Karpas-422 (cell line): ENCODE measurements at regions not wholly inside any gene's neighbourhood (a gene's known extent, or its start where the extent isn't known, plus 50 kb on each side); places are given as distances from the start of the nearest gene placed in this dataset.

ENCODE experiments used
- DNase-seq: peaks from one replicate; pipeline ENCODE4 v3.0.0-alpha.2; 2015
- H2AFZ ChIP-seq: fragments of 200-600 bp; sonication (generic); 2 replicates; pipeline ENCODE4 v1.6.1; 2014; ENCODE audit warnings: antibody characterized with exemption, low read length, mixed read lengths
- H3K27ac ChIP-seq: fragments of 200-600 bp; sonication (generic); 2 replicates; pipeline ENCODE4 v1.5.1; 2014; ENCODE audit warnings: mild to moderate bottlenecking, low read length, moderate library complexity
- H3K27me3 ChIP-seq: fragments of 200-600 bp; sonication (generic); 2 replicates; pipeline ENCODE4 v1.6.1; 2014; ENCODE audit warnings: low read length, mixed read lengths
- H3K36me3 ChIP-seq: fragments of 200-600 bp; sonication (generic); 2 replicates; pipeline ENCODE4 v1.6.1; 2014; ENCODE audit warnings: low read length, mixed read lengths; ENCODE audit not compliant: insufficient read depth
- H3K4me1 ChIP-seq: fragments of 200-600 bp; sonication (generic); 2 replicates; pipeline ENCODE4 v1.6.1; 2014; ENCODE audit warnings: mild to moderate bottlenecking, low read length, mixed read lengths
- H3K4me2 ChIP-seq: fragments of 200-600 bp; sonication (generic); 2 replicates; pipeline ENCODE4 v1.6.1; 2014; ENCODE audit warnings: low read length, low read depth, mild to moderate bottlenecking; ENCODE audit not compliant: poor library complexity, severe bottlenecking
- H3K4me3 ChIP-seq: fragments of 200-600 bp; sonication (generic); 2 replicates; pipeline ENCODE4 v1.5.1; 2014; ENCODE audit warnings: mild to moderate bottlenecking, antibody characterized with exemption, low read length, mixed read lengths
- H3K79me2 ChIP-seq: fragments of 200-600 bp; sonication (generic); 2 replicates; pipeline ENCODE4 v1.6.1; 2014; ENCODE audit warnings: mild to moderate bottlenecking, low read length, mixed read lengths
- H3K9ac ChIP-seq: fragments of 200-600 bp; sonication (generic); 2 replicates; pipeline ENCODE4 v1.6.0; 2014; ENCODE audit warnings: low read length
- H3K9me2 ChIP-seq: fragments of 200-600 bp; sonication (generic), shearing (Covaris generic); replicated peaks from 2 replicates; pipeline ENCODE4 v1.6.0; 2014; ENCODE audit warnings: mild to moderate bottlenecking, low read length, moderate library complexity; ENCODE audit not compliant: insufficient read depth
- H3K9me3 ChIP-seq: fragments of 300-700, 200-600 bp; sonication (generic); 2 replicates; pipeline ENCODE4 v1.6.1; 2014; ENCODE audit warnings: low read length, mixed read lengths
- H4K20me1 ChIP-seq: fragments of 200-600 bp; sonication (generic); 2 replicates; pipeline ENCODE4 v1.6.1; 2014; ENCODE audit warnings: mild to moderate bottlenecking, antibody characterized with exemption, low read length, low read depth; ENCODE audit not compliant: insufficient read depth

DNA sequence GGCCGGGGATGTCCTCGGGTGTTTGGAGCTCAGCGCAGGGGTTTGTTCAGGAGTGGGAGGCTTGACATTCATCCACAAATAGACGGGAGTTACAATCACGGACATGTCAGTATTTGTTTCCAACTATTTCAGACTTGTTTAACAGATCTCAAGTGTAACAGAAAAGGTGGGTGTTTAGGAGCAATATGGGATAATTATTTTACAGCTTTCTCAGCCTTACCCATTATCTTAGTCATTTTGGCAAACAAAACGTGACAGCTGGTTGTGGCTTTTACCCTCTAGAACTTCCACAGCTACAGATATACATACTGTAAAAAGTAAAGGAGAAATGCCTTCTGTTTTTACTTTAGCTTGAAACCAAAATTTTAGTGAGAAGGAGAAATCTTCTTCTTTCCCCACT lies 178.7 kb upstream of the TMEM45B start:
- no peak overlapping the region for H3K4me3 ChIP-seq
- no peak overlapping the region for H3K9ac ChIP-seq
- H3K27ac ChIP-seq, result no peak overlapping the region
- no peaks in the 10 kb centered on the region for H3K9me2 ChIP-seq
- H3K79me2 ChIP-seq, result no peaks in the 10 kb centered on the region
- no peak for DNase-seq
- H3K27me3 ChIP-seq, result no peaks in the 10 kb centered on the region
- no peaks in the 10 kb centered on the region for H3K36me3 ChIP-seq
- H4K20me1 ChIP-seq, result no peaks in the 10 kb centered on the region
- no peak overlapping the region for H2AFZ ChIP-seq
- H3K4me2 ChIP-seq, result no peak overlapping the region
- no peaks in the 10 kb centered on the region for H3K4me1 ChIP-seq
- no peaks in the 10 kb centered on the region for H3K9me3 ChIP-seq

DNA sequence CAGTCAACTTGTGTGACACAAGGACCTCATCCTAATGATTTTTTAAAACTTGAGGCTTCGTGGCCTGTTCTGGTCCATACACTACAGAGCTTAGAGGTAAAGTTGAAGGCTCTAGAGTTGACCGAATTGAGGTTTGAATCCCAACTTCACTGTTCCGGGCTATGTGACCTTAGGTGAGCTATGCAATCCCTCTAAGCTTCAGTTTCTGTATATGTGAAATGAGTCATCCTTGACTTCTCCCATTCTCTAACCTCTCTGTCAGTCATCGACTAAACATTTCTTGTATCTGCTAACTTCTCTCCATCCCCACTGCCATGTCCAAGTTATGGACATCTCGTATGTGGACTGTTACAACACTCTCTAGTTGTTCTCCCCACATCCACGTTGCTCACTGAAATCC lies 178.2 kb upstream of the TMEM45B start:
- H3K9me2 ChIP-seq, result no peaks in the 10 kb centered on the region
- H3K27me3 ChIP-seq, result no peaks in the 10 kb centered on the region
- no peak for DNase-seq
- H3K9ac ChIP-seq, result no peak overlapping the region
- H3K79me2 ChIP-seq, result no peaks in the 10 kb centered on the region
- no peak overlapping the region for H2AFZ ChIP-seq
- H3K9me3 ChIP-seq, result no peaks in the 10 kb centered on the region
- H4K20me1 ChIP-seq, result no peaks in the 10 kb centered on the region
- H3K27ac ChIP-seq, result no peak overlapping the region
- H3K4me3 ChIP-seq, result no peak overlapping the region
- H3K4me2 ChIP-seq, result no peak overlapping the region
- no peaks in the 10 kb centered on the region for H3K4me1 ChIP-seq
- H3K36me3 ChIP-seq, result no peaks in the 10 kb centered on the region

DNA sequence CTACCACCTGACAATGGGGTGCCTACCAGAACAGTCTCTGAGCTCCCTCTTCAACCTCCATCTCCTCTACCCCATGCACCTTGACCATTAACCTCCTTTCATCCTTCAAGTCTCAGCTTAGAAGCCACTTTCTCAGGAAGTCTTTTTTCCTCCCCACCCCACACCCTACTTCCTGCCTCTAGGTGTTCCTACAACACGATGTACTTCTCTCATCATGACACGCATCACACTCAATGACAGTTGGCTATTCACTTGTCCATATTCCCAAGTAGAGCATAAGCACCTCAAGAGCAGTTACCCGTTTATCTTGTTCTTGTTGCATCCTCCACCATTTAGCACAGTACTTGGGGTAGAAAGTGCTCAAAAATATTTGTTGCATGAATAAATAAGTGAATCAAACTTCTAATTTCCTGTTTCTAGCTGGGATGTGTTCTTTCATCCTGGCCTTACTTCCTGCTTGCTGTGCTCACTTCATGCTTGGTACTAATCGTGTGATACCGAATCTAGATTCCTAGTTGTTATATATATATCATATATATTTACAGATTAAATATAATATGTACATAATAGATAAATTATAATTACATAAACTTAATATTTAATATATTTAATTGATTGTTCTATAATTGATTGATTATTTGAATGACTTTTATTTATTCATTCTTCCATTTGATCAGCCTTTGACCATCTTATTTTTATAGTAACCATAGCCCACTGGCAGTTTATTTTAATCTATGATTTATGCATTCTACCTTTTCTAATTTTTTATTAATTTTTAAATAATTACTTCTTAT lies 177.5 kb upstream of the TMEM45B start:
- Histone ChIP-seq H2AFZ (no peak overlapping the region), H3K4me1 (no peaks in the 10 kb centered on the region), H3K9ac (no peak overlapping the region), H3K4me2 (no peak overlapping the region), H3K4me3 (no peak overlapping the region), H3K27me3 (no peaks in the 10 kb centered on the region), H3K79me2 (no peaks in the 10 kb centered on the region), H3K9me3 (no peaks in the 10 kb centered on the region), H4K20me1 (no peaks in the 10 kb centered on the region), H3K36me3 (no peaks in the 10 kb centered on the region), H3K27ac (no peak overlapping the region), H3K9me2 (no peaks in the 10 kb centered on the region)
- DNase-seq, result no peak

DNA sequence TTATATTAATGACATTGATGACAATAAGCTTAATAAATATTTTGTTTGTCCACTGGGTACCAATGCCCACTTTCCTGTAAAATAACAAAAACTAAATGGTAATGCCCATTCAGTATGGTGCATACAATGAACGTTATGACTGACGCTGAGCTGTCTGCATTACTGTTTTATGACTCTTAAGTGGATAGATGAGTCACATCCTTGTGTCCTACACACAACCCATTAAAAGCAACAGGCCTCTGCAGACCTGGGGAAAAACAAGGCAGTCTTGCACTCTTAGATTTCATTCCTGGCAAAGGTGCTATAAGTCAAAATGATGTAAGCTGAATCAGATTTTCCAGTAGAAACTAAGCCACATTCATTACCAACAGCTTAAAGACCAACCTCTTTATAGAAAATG lies 176.3 kb upstream of the TMEM45B start:
- no peak overlapping the region for H3K27ac ChIP-seq
- no peaks in the 10 kb centered on the region for H3K9me3 ChIP-seq
- H4K20me1 ChIP-seq, result no peaks in the 10 kb centered on the region
- H3K9ac ChIP-seq, result no peak overlapping the region
- no peaks in the 10 kb centered on the region for H3K9me2 ChIP-seq
- no peak overlapping the region for H2AFZ ChIP-seq
- no peaks in the 10 kb centered on the region for H3K27me3 ChIP-seq
- no peak overlapping the region for H3K4me3 ChIP-seq
- no peaks in the 10 kb centered on the region for H3K79me2 ChIP-seq
- no peaks in the 10 kb centered on the region for H3K36me3 ChIP-seq
- no peak for DNase-seq
- H3K4me2 ChIP-seq, result no peak overlapping the region
- H3K4me1 ChIP-seq, result no peaks in the 10 kb centered on the region

DNA sequence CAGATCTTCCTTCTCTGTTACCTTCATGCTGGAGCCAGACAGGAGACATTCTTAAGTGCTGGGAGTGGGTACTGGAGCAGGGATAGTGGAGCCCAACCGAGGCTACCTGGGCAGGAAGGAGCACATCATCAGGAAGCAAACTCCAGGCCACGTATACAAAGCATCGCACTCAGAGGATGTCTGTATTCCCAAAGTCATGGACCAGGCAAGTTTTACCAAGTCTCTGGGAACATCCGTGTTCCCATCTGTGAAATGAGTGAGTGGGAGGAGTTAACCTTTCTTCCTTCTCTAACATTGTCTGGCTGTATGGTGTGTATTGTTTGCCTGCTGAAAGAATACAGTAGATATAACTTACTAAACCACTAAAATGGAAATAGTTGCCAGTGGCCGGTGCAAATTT lies 175.0 kb upstream of the TMEM45B start:
- H3K27ac ChIP-seq, result no peak overlapping the region
- no peak overlapping the region for H2AFZ ChIP-seq
- no peak overlapping the region for H3K9ac ChIP-seq
- no peaks in the 10 kb centered on the region for H3K36me3 ChIP-seq
- H3K4me2 ChIP-seq, result no peak overlapping the region
- no peaks in the 10 kb centered on the region for H3K9me3 ChIP-seq
- no peaks in the 10 kb centered on the region for H4K20me1 ChIP-seq
- DNase-seq, result no peak
- H3K27me3 ChIP-seq, result no peaks in the 10 kb centered on the region
- H3K4me3 ChIP-seq, result no peak overlapping the region
- no peaks in the 10 kb centered on the region for H3K79me2 ChIP-seq
- no peaks in the 10 kb centered on the region for H3K4me1 ChIP-seq
- no peaks in the 10 kb centered on the region for H3K9me2 ChIP-seq

DNA sequence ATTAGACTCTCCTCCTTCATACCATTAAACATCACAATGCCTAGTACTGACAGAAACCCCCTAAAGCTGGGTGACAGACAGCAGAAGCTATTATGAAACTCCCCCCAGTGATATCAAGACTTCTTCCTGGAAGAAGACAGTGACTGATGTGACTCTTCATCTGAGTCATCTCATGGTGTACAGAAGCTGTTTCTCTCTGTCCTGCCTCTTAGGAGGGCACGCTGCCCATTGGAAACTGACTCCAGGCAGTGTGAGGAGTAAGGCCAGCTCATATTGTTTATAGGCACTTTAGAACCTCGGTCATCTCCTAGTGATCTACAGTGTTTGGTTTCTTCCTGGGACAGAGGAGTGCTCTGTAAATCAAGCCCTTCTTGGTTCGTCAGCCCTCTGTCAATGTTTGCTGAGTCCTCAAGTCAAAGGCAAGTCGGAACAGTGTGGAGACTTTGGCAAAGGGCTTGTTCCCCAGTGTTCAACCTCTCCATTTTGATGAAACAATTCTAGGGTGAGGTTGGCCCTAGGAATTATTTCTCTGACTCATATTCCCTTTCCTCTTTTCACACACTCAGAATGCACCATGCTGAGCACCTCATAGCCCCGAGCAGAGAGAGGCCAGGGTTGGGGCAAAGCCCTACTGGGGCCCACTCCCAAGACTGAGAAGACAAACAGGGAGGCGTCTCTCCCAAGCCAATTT lies 172.5 kb upstream of the TMEM45B start:
- no peaks in the 10 kb centered on the region for H3K36me3 ChIP-seq
- H3K27ac ChIP-seq, result no peak overlapping the region
- no peaks in the 10 kb centered on the region for H3K9me3 ChIP-seq
- no peak overlapping the region for H3K4me3 ChIP-seq
- H3K79me2 ChIP-seq, result no peaks in the 10 kb centered on the region
- no peaks in the 10 kb centered on the region for H3K27me3 ChIP-seq
- H3K4me2 ChIP-seq, result no peak overlapping the region
- H3K9me2 ChIP-seq, result no peaks in the 10 kb centered on the region
- no peak overlapping the region for H3K9ac ChIP-seq
- no peak for DNase-seq
- no peaks in the 10 kb centered on the region for H3K4me1 ChIP-seq
- no peak overlapping the region for H2AFZ ChIP-seq
- H4K20me1 ChIP-seq, result no peaks in the 10 kb centered on the region

DNA sequence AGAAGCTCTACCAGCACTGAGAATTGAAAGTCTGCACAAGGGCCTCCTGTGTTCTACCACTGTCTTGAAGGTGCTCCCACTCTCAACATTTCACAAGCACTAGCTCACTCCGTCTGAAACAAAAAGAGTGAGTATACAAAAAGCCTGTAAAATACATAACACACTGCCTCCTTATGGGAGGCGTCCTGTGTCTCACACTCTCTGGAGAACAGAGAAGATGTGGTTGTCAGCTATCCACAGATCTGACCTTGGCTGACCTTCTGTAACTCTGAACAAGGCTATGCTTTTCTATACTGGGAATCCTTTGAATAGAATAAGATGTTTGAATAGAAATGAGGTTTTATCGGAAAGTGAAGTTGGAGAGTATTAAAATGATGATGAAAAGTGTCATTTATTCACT lies 171.3 kb upstream of the TMEM45B start:
- Histone ChIP-seq H3K36me3 (no peaks in the 10 kb centered on the region), H3K79me2 (no peaks in the 10 kb centered on the region), H3K4me3 (no peak overlapping the region), H3K27ac (no peak overlapping the region), H3K9me2 (no peaks in the 10 kb centered on the region), H4K20me1 (no peaks in the 10 kb centered on the region), H3K4me1 (no peaks in the 10 kb centered on the region), H3K27me3 (no peaks in the 10 kb centered on the region), H3K9me3 (no peaks in the 10 kb centered on the region), H3K4me2 (no peak overlapping the region), H3K9ac (no peak overlapping the region), H2AFZ (no peak overlapping the region)
- no peak for DNase-seq

DNA sequence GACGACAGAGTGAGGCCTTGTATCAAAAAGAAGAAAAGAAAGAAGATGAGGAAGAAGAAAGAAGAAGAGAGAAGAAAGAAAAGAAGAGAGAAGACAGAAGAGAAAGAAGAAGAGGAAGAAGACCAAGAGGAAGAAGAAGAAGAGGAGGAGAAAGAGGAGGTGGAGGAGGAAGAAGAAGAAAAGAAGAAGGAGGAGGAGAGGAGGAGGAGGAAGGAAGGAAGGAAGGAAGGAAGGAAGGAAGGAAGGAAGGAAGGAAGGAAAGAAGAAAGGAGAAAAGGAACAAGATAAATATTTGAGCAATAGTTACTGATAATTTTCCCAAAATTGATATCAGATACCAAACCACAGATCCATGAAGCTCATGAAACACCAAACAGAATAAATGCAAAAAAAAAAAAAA lies 169.7 kb upstream of the TMEM45B start:
- Histone ChIP-seq H3K4me3 (no peak overlapping the region), H2AFZ (no peak overlapping the region), H3K4me2 (no peak overlapping the region), H4K20me1 (no peaks in the 10 kb centered on the region), H3K9ac (no peak overlapping the region), H3K79me2 (no peaks in the 10 kb centered on the region), H3K4me1 (no peaks in the 10 kb centered on the region), H3K9me2 (no peaks in the 10 kb centered on the region), H3K27me3 (no peaks in the 10 kb centered on the region), H3K27ac (no peak overlapping the region), H3K9me3 (no peaks in the 10 kb centered on the region), H3K36me3 (no peaks in the 10 kb centered on the region)
- no peak for DNase-seq
